ENCODE measurements at regions not wholly inside any gene's neighbourhood (a gene's known extent, or its start where the extent isn't known, plus 50 kb on each side); places are given as distances from the start of the nearest gene placed in this dataset.
"Not testable (repeated sequence)": the region's sequence is repeated elsewhere in the genome, so short reads cannot be mapped to it uniquely, and the experiment has no call there.

DNA sequence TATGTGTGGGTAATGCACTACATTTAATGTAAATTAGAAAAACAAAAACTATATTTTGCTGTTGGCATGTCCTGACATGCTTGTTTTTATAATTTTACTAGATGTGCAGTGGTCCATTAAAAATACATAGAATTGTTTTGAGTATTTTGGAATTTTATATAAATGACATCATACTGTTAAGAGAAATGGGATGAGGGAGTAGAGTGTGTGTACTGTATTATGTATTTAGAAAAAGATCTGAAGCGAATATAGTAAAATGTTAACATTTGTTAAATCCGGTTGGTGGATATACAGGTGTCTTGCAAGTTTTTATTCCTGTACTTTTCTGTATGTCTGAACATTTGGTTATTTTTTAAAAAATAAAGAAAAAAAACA is 288.4 kb upstream of the SATB1 start:
- Histone ChIP-seq H3K4me1 (ENCODE audit: control insufficient read depth, insufficient read depth, low read length) (peaks cover 15% of the 10 kb centered on the region), H3K4me3 (ENCODE audit: low read length) (no peak overlapping the region), H3K36me3 (ENCODE audit: control insufficient read depth, insufficient read depth, low read length) (no peaks in the 10 kb centered on the region), H3K27ac (ENCODE audit: low read length) (no peak overlapping the region), H3K27me3 (ENCODE audit: control insufficient read depth, insufficient read depth, low read length) (no peaks in the 10 kb centered on the region), H3K9me3 (ENCODE audit: control insufficient read depth, insufficient read depth, low read length) (no peaks in the 10 kb centered on the region)
- 80% methylated on average over 2 of the region's 2 CpGs for WGBS (ENCODE audit: insufficient coverage)
- no peak for DNase-seq
- Mint-ChIP-seq H3K27me3 (ENCODE audit: low read depth in 2 of 2) (no peaks in the 10 kb centered on the region), H3K4me1 (peaks cover 56 to 67% of the 10 kb centered on the region in 2 donors), H3K9me3 (peaks cover 2% of the 10 kb centered on the region in 2 donors), H3K36me3 (peaks cover 13% of the 10 kb centered on the region), H3K4me3 (peak overlapping the region; percentile 75), H3K27ac (peak overlapping the region; percentile 67 to 73)
- ATAC-seq: no peak
- intact Hi-C loops (cut with micrococcal nuclease): no loop called here
- TF ChIP-seq, protein P1, sequence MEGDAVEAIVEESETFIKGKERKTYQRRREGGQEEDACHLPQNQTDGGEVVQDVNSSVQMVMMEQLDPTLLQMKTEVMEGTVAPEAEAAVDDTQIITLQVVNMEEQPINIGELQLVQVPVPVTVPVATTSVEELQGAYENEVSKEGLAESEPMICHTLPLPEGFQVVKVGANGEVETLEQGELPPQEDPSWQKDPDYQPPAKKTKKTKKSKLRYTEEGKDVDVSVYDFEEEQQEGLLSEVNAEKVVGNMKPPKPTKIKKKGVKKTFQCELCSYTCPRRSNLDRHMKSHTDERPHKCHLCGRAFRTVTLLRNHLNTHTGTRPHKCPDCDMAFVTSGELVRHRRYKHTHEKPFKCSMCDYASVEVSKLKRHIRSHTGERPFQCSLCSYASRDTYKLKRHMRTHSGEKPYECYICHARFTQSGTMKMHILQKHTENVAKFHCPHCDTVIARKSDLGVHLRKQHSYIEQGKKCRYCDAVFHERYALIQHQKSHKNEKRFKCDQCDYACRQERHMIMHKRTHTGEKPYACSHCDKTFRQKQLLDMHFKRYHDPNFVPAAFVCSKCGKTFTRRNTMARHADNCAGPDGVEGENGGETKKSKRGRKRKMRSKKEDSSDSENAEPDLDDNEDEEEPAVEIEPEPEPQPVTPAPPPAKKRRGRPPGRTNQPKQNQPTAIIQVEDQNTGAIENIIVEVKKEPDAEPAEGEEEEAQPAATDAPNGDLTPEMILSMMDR (IDR thresholded peaks at IDR 0.05): no peak

DNA sequence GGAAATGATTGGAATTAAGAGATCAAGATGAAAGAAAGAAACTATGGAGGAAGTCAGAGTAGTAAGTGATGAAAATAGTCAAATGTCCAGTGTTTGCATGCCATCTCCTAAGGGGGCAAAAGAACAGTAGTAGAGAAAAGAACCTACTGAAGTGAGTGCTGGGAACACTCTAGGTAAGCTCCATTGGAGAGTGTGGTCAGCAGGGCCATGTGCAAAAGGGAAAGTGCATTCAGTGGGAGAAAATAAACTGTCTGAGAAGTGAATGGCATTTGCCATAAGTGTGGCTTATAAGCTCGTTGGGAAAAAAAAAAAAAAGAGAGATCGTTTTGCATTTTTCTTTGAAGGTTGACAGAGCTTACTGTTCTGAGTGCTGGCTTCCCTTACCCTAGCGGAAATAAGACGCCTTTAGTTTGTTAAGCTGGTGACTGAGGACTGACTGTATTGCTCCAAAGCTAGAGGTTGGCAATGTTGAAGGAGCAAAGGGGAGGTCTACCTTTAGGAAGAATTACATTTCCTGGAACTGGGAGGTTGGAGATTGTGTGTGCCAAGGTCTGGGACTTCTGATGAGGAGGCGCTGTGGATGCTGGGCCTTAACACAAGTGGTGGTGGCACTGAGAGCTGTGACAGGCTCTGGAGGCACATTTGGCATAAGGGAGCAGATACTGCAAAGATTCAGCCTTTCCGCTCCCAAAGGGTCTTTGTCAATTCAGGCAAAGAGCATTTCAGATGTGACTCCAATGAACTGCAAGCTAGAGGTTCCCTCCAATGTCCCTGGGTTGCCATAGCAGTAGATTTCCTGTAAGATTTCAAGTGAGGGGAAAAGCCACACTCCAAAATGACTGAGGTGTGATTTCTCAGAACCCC is 287.8 kb upstream of the SATB1 start:
- Mint-ChIP-seq H3K36me3 (peaks cover 11% of the 10 kb centered on the region), H3K27me3 (ENCODE audit: low read depth in 2 of 2) (no peaks in the 10 kb centered on the region), H3K4me3 (peak overlapping the region; percentile 75), H3K27ac (peak overlapping the region; percentile 67 to 73), H3K4me1 (peaks cover 52 to 63% of the 10 kb centered on the region in 2 donors), H3K9me3 (peaks cover 2% of the 10 kb centered on the region in 2 donors)
- H3K27ac ChIP-seq (ENCODE audit: low read length): no peak overlapping the region
- no peaks in the 10 kb centered on the region for H3K27me3 ChIP-seq (ENCODE audit: control insufficient read depth, insufficient read depth, low read length)
- TF ChIP-seq, protein P1 (IDR thresholded peaks at IDR 0.05): no peak
- H3K9me3 ChIP-seq (ENCODE audit: control insufficient read depth, insufficient read depth, low read length): no peaks in the 10 kb centered on the region
- WGBS (ENCODE audit: insufficient coverage): 70% methylated on average over 6 of the region's 6 CpGs
- H3K4me3 ChIP-seq (ENCODE audit: low read length): no peak overlapping the region
- DNase-seq: peak in 1 of 2 donors; percentile 59
- intact Hi-C loops (cut with micrococcal nuclease): no loop called here
- peak in 2 of 3 donors; percentile 34 to 53 for ATAC-seq
- peaks cover 15% of the 10 kb centered on the region for H3K4me1 ChIP-seq (ENCODE audit: control insufficient read depth, insufficient read depth, low read length)
- H3K36me3 ChIP-seq (ENCODE audit: control insufficient read depth, insufficient read depth, low read length): no peaks in the 10 kb centered on the region

DNA sequence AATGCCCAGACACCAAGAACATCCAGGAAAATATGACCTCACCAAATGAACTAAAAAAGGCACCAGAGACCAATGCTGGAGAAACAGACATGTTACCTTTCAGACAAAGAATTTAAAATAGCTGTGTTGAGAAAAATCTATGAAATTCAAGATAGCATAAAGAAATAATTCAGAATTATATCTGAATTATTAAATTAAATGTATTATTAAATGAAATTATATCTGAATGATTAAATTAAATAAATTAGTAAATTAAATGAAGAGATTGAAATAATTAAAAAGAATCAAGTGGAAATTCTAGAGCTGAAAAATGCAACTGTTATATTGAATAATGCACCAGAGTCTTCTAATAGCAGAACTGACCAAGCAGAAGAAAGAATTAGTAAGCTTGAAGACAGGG is 279.2 kb upstream of the SATB1 start:
- ATAC-seq (no peak), DNase-seq (no peak)
- no peaks in the 10 kb centered on the region for H3K9me3 ChIP-seq (ENCODE audit: control insufficient read depth, insufficient read depth, low read length)
- no peaks in the 10 kb centered on the region for H3K36me3 ChIP-seq (ENCODE audit: control insufficient read depth, insufficient read depth, low read length)
- Mint-ChIP-seq H3K27ac (no peak overlapping the region), H3K36me3 (peaks cover 29% of the 10 kb centered on the region), H3K4me3 (no peak overlapping the region), H3K4me1 (peaks cover 0 to 7% of the 10 kb centered on the region in 2 donors), H3K9me3 (peaks cover 11% of the 10 kb centered on the region in 2 donors), H3K27me3 (ENCODE audit: low read depth in 2 of 2) (no peaks in the 10 kb centered on the region)
- H3K4me1 ChIP-seq (ENCODE audit: control insufficient read depth, insufficient read depth, low read length): no peaks in the 10 kb centered on the region
- intact Hi-C loops (cut with micrococcal nuclease): no loop called here
- no peaks in the 10 kb centered on the region for H3K27me3 ChIP-seq (ENCODE audit: control insufficient read depth, insufficient read depth, low read length)
- H3K27ac ChIP-seq (ENCODE audit: low read length): no peak overlapping the region
- H3K4me3 ChIP-seq (ENCODE audit: low read length): no peak overlapping the region
- TF ChIP-seq, protein P1 (IDR thresholded peaks at IDR 0.05): no peak

DNA sequence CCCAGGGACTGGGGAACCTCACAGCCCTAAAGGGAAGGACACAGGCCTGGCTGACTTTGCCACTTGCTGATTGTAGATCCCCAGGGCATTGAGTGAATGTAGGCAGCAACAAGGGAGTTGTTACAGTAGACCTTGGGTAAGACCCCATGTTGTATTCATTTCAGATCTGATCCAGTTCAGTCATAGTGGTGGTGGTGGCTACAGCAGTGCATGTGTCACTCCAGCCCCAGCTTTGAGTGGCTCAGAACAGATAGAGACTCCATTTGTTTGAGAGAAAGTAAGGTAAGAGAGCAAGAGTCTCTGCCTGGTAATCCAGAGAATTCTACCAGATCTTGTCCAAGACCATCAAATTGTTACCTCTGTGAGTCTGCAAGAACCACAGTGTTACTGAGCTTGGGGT is 278.7 kb upstream of the SATB1 start:
- no peak overlapping the region for H3K4me3 ChIP-seq (ENCODE audit: low read length)
- H3K4me1 Mint-ChIP-seq: peaks cover 0 to 1% of the 10 kb centered on the region in 2 donors
- H3K27me3 Mint-ChIP-seq (ENCODE audit: low read depth in 2 of 2): no peaks in the 10 kb centered on the region
- H3K27ac Mint-ChIP-seq: no peak overlapping the region
- intact Hi-C loops (cut with micrococcal nuclease): no loop called here
- no peaks in the 10 kb centered on the region for H3K27me3 ChIP-seq (ENCODE audit: control insufficient read depth, insufficient read depth, low read length)
- no peak overlapping the region for H3K4me3 Mint-ChIP-seq
- DNase-seq (no peak), ATAC-seq (no peak)
- no peaks in the 10 kb centered on the region for H3K4me1 ChIP-seq (ENCODE audit: control insufficient read depth, insufficient read depth, low read length)
- H3K9me3 Mint-ChIP-seq: peaks cover 11% of the 10 kb centered on the region in 2 donors
- peaks cover 29% of the 10 kb centered on the region for H3K36me3 Mint-ChIP-seq
- H3K36me3 ChIP-seq (ENCODE audit: control insufficient read depth, insufficient read depth, low read length): no peaks in the 10 kb centered on the region
- H3K9me3 ChIP-seq (ENCODE audit: control insufficient read depth, insufficient read depth, low read length): no peaks in the 10 kb centered on the region
- H3K27ac ChIP-seq (ENCODE audit: low read length): no peak overlapping the region
- TF ChIP-seq, protein P1 (IDR thresholded peaks at IDR 0.05): no peak

DNA sequence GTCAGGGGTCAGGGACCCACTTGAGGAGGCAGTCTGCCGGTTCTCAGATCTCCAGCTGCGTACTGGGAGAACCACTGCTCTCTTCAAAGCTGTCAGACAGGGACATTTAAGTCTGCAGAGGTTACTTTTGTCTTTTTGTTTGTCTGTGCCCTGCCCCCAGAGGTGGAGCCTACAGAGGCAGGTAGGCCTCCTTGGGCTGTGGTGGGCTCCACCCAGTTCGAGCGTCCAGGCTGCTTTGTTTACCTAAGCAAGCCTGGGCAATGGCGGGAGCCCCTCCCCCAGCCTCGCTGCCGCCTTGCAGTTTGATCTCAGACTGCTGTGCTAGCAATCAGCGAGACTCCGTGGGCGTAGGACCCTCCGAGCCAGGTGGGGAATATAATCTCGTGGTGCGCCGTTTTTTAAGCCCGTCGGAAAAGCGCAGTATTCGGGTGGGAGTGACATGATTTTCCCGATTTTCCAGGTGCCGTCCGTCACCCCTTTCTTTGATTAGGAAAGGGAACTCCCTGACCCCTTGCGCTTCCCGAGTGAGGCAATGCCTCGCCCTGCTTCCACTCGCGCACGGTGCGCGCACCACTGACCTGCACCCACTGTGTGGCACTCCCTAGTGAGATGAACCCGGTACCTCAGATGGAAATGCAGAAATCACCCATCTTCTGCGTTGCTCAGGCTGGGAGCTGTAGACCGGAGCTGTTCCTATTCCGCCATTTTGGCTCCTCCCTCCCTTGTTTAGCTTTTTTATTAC is 268.6 kb upstream of the SATB1 start:
- intact Hi-C loops (cut with micrococcal nuclease); H3K27ac Mint-ChIP-seq; H3K9me3 Mint-ChIP-seq; H3K9me3 ChIP-seq (ENCODE audit: control insufficient read depth, insufficient read depth, low read length); H3K27me3 Mint-ChIP-seq (ENCODE audit: low read depth in 2 of 2); H3K36me3 ChIP-seq (ENCODE audit: control insufficient read depth, insufficient read depth, low read length); H3K4me1 ChIP-seq (ENCODE audit: control insufficient read depth, insufficient read depth, low read length); ATAC-seq; H3K4me3 Mint-ChIP-seq; H3K4me3 ChIP-seq (ENCODE audit: low read length); H3K27me3 ChIP-seq (ENCODE audit: control insufficient read depth, insufficient read depth, low read length); DNase-seq; H3K36me3 Mint-ChIP-seq; H3K27ac ChIP-seq (ENCODE audit: low read length): not testable (repeated sequence)
- peaks cover 0 to 13% of the 10 kb centered on the region in 2 donors for H3K4me1 Mint-ChIP-seq
- 99% methylated on average over 26 of the region's 33 CpGs for WGBS (ENCODE audit: insufficient coverage)
